ENCODE measurements at regions not wholly inside any gene's neighbourhood (a gene's known extent, or its start where the extent isn't known, plus 50 kb on each side); places are given as distances from the start of the nearest gene placed in this dataset.

GRCh38 chr1:222040955-222041354, 299.1 kb upstream of the DUSP10 start:
- no peak for DNase-seq (ENCODE audit: low read depth in 2 of 2)

GRCh38 chr1:222040121-222040805, 298.4 kb upstream of the DUSP10 start:
- DNase-seq (ENCODE audit: low read depth in 2 of 2): no peak

- no peak for DNase-seq (ENCODE audit: low read depth in 2 of 2)
Measured at GRCh38 chr1:222038971-222039370, 297.1 kb upstream of the DUSP10 start.

DNA sequence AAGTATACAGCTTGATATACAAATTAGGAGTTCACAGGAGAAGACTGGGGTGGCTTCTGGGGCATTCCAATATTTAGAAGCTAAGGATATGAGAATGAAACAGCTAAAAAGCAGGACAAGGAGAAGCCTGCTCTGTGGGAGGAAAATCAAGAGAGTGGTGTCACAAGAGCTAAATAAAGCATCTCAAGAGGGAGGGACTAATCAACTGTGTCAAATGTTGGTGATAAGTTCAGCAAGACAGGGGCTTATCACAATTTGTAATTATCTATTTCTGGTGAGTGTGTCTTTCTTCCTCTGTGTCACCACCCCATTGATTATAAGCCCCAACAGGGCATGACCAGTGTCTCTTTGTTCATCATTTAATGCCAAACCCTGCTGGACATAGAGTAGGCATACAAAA, 295.8 kb upstream of the DUSP10 start:
- no peak for DNase-seq (ENCODE audit: low read depth in 2 of 2)

GRCh38 chr1:222034790-222035189, 292.9 kb upstream of the DUSP10 start:
- DNase-seq (ENCODE audit: low read depth in 2 of 2): no peak

DNA sequence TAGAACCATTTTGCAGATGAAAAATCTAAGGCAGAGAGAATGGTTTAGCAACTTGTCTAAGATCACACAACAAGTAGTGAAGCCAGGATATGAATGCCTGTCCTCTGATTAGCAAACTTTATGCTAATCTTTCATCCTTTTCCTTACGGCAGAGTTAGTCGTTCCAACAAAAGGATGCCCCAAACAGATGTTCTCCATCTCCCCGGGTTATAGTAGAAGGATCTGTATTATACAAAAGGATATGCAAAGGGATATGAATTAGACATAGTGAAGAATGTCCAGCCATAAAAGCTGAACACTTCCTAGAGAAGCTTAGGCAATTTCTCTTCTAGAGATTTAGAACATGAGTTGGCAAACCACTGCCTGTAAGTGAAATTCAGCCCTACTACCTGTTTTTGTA, 291.6 kb upstream of the DUSP10 start:
- no peak for DNase-seq (ENCODE audit: low read depth in 2 of 2)

DNA sequence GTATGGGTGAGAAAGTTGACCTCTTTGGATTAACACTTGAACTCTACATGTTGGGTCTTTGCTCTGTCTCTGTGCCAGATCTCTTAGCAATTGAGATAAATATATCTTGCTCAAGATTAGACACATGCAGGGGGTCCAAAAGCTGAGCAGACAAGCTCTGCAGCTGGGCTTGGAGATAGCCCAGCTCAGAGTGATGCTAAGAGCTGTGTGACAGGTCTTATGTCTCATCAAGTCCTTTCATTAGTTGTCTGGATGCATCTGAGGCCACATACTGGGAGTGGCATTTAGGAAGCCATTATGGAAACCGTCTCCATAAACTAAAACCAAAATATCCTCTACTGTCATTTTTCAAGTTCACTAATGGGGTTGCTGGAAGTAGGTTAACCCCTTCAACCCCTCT, 289.4 kb upstream of the DUSP10 start:
- no peak for DNase-seq (ENCODE audit: low read depth in 2 of 2)

GRCh38 chr1:222028676-222029075, 286.8 kb upstream of the DUSP10 start:
- DNase-seq (ENCODE audit: low read depth in 2 of 2): no peak

- DNase-seq (ENCODE audit: low read depth in 2 of 2): no peak
Measured at GRCh38 chr1:222028116-222028515, 286.2 kb upstream of the DUSP10 start.

DNA sequence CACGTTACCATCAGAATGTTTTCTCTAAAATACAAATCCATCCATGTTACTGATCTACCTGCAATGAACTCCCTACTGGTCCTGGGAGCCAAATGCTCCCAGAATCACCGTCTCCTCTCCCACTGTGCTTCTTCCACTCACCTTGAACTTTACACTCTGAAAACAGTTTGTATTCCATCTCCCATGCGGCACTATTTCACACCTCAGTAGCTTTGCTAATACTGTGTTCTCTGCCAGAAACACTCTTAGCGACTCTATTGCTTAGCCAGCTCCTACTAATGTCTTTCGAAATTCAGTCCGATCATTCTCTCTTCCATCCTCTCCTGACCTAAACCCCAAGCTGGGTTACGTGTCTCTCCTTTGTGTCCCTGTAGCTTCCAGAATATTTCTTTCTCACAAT, 284.4 kb upstream of the DUSP10 start:
- no peak for DNase-seq (ENCODE audit: low read depth in 2 of 2)

DNA sequence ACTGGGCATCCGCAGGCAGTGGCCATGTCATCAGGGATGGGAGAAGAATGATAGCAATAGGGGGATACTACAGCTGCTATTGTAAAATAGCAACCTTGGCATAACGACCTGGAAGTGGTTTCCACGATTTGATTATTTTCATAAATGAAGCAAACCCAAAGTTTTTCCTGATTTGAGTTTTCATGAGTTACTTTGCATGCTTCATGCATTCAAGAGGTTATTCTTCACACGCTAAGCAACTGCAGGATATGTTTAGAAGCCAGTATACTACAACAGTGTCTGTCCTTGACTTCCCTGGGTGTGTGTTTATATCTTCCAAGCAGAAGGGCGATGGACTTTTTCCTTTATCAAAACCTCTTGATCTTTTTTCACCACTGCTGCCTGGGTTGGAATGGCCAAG, 281.1 kb upstream of the DUSP10 start:
- no peak for DNase-seq (ENCODE audit: low read depth in 2 of 2)

- no peak for DNase-seq (ENCODE audit: low read depth in 2 of 2)
Measured at GRCh38 chr1:222021129-222021528, 279.2 kb upstream of the DUSP10 start.

GRCh38 chr1:222020553-222020952, 278.7 kb upstream of the DUSP10 start:
- DNase-seq (ENCODE audit: low read depth in 2 of 2): no peak

GRCh38 chr1:222019029-222019428, 277.1 kb upstream of the DUSP10 start:
- no peak for DNase-seq (ENCODE audit: low read depth in 2 of 2)

DNA sequence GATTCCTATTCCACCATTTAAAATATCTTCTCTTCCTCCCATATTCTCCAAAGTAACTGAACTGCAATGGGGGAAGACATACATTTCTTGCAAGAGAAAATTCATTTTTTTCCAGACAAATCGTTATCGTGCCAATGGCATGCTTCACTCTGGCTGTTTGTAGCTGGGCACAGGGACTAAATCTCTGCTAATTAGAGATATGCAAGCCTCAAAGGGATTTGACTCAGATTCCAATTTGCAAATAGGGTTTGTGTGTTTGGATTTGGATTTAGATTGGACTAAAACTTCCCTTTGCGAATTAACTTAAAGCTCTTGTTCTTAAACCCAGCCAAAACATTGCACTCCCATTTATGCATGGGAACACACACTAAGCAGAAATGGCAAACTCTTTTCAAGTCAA, 276.2 kb upstream of the DUSP10 start:
- no peak for DNase-seq (ENCODE audit: low read depth in 2 of 2)

- no peak for DNase-seq (ENCODE audit: low read depth in 2 of 2)
Measured at GRCh38 chr1:222015686-222016085, 273.8 kb upstream of the DUSP10 start.

GRCh38 chr1:222014001-222014400, 272.1 kb upstream of the DUSP10 start:
- no peak for DNase-seq (ENCODE audit: low read depth in 2 of 2)

GRCh38 chr1:222012816-222013215, 270.9 kb upstream of the DUSP10 start:
- no peak for DNase-seq (ENCODE audit: low read depth in 2 of 2)

DNA sequence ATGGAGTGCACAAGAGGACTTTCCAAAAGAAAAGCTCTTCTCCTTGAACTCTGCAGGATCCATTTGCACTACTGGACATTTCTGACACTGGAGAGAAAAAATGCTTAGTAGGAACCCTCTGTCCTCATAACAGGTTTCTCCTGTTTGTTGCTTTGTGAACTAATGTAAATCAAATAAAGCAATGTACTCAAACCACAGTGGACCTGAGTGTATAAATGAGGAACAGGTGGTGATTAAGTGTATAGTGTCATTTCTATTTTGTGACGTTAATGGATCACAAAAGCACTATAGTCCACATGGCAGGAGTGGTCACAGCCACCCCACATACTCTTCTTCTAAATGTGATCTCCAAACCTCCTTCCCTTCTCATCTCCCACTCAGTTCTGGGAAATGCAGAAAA, 268.4 kb upstream of the DUSP10 start:
- no peak for DNase-seq (ENCODE audit: low read depth in 2 of 2)

DNA sequence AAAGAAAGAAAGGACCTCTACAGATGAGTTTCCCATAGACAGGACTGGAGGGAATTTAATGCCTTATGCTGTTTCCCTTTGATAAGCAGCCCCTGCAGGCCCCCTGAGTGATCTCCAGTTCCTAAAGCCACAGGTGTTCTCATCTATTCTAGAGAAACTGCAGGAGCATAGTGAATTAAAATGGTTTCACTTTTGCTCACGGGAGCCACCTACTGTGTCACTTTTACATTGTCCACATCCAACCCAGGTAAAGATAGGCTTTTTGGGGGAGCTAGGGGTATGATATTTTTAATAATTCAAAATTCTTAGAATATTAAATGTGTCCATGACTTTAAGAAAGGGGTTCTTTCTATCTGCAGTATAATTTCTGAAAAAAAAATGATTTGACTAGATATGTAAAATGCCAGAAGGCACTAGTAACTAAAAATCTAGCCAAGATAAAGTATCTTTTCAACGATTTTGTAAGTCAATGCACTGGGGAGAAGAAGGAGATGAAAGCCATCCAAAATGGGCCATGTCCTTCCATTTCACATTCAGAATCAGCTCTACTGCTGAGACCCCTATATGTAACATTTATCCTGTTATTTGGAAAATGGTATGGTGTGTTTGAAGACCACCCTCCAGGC, 267.3 kb upstream of the DUSP10 start:
- no peak for DNase-seq (ENCODE audit: low read depth in 2 of 2)

- DNase-seq (ENCODE audit: low read depth in 2 of 2): no peak
Measured at GRCh38 chr1:222006715-222007114, 264.8 kb upstream of the DUSP10 start.

- no peak for DNase-seq (ENCODE audit: low read depth in 2 of 2)
Measured at GRCh38 chr1:222004784-222005183, 262.9 kb upstream of the DUSP10 start.

GRCh38 chr1:222004034-222004433, 262.1 kb upstream of the DUSP10 start:
- no peak for DNase-seq (ENCODE audit: low read depth in 2 of 2)

- DNase-seq (ENCODE audit: low read depth in 2 of 2): no peak
Measured at GRCh38 chr1:222002503-222002902, 260.6 kb upstream of the DUSP10 start.

Measured in fibroblast of skin of left biceps (primary cell).